ENCODE measurements at regions not wholly inside any gene's neighbourhood (a gene's known extent, or its start where the extent isn't known, plus 50 kb on each side); places are given as distances from the start of the nearest gene placed in this dataset.

DNA sequence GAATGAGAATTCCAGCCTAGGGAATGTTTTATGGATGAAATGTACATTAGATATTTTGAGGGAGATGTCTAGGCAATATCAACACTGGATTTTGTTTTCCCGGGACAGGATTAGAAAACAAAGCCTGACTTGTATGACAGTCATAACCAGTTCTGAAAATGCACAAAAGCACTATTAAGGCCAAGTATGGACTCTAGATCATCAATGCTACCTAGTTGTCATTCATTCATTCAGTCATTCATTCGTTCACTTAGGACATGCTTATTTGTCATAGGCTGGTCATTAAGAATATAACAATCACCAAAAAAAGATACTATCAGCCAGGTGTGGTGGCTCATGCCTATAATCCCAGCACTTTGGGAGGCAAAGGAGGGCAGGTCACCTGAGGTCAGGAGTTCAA is 511.2 kb downstream of the CMPK2 start:
- Mint-ChIP-seq H3K9me3 (ENCODE audit: unreplicated experiment) (no peaks in the 10 kb centered on the region), H3K27me3 (ENCODE audit: insufficient read depth, unreplicated experiment) (no peaks in the 10 kb centered on the region), H3K4me3 (ENCODE audit: unreplicated experiment) (no peak overlapping the region), H3K27ac (ENCODE audit: low read depth, unreplicated experiment) (no peak overlapping the region), H3K4me1 (ENCODE audit: insufficient read depth, unreplicated experiment) (peaks cover 5% of the 10 kb centered on the region), H3K36me3 (ENCODE audit: insufficient read depth, unreplicated experiment) (no peaks in the 10 kb centered on the region)
- CTCF ChIA-PET, result interaction anchor here (0.6 to 1.2 kb wide), 2 partner anchors 12 to 15 kb away, joined by 3 read pairs; no protein-coding TSS in a partner anchor
- intact Hi-C loops (cut with micrococcal nuclease), result loop anchor here (5.0 kb wide), 1 partner anchor 473 kb away; no protein-coding TSS in a partner anchor
- no TSS peak for BruUV-seq (replicated peaks)
- no peak for TF ChIP-seq CTCF (IDR thresholded peaks at IDR 0.05; ENCODE audit: unreplicated experiment)
- POLR2A ChIA-PET, result no interaction called here
- no peak for DNase-seq (ENCODE audit: unreplicated experiment)

GRCh38 chr2:6355886-6356761 is 509.6 kb downstream of the CMPK2 start:
- no peak for DNase-seq (ENCODE audit: unreplicated experiment)
- H3K4me1 Mint-ChIP-seq (ENCODE audit: insufficient read depth, unreplicated experiment), result peaks cover 12% of the 10 kb centered on the region
- intact Hi-C loops (cut with micrococcal nuclease), result no loop called here
- H3K9me3 Mint-ChIP-seq (ENCODE audit: unreplicated experiment), result no peaks in the 10 kb centered on the region
- no peak overlapping the region for H3K27ac Mint-ChIP-seq (ENCODE audit: low read depth, unreplicated experiment)
- BruUV-seq (replicated peaks), result no TSS peak
- no peaks in the 10 kb centered on the region for H3K27me3 Mint-ChIP-seq (ENCODE audit: insufficient read depth, unreplicated experiment)
- TF ChIP-seq CTCF (IDR thresholded peaks at IDR 0.05; ENCODE audit: unreplicated experiment), result no peak
- H3K36me3 Mint-ChIP-seq (ENCODE audit: insufficient read depth, unreplicated experiment), result no peaks in the 10 kb centered on the region
- ChIA-PET POLR2A (no interaction called here), CTCF (interaction anchor here (0.8 kb wide), 1 partner anchor 95 kb away, joined by 4 read pairs; no protein-coding TSS in a partner anchor)
- H3K4me3 Mint-ChIP-seq (ENCODE audit: unreplicated experiment), result no peak overlapping the region

DNA sequence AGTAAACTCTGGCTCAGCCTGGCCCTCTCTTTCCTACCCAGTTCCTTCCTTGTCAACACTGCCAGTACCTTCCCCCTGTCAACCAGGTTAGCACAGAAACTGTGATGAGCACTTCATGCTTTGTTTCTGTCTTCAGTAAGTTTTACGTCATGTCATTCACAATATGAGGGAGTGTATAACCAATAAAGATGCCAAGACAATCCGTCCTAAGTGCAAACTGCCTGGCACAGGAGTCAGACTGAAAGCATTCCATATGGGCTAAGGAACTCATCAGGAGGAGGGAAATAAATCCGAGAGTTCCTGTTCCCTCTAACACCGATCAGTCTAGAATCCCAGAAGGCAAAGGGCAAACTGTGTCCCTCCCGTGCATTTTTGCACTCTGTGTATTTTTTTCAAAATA is 507.2 kb downstream of the CMPK2 start:
- CTCF ChIA-PET, result no interaction called here
- H3K36me3 Mint-ChIP-seq (ENCODE audit: insufficient read depth, unreplicated experiment), result no peaks in the 10 kb centered on the region
- peaks cover 7% of the 10 kb centered on the region for H3K9me3 Mint-ChIP-seq (ENCODE audit: unreplicated experiment)
- intact Hi-C loops (cut with micrococcal nuclease), result no loop called here
- H3K4me3 Mint-ChIP-seq (ENCODE audit: unreplicated experiment), result no peak overlapping the region
- POLR2A ChIA-PET, result no interaction called here
- no peaks in the 10 kb centered on the region for H3K27me3 Mint-ChIP-seq (ENCODE audit: insufficient read depth, unreplicated experiment)
- no peak for DNase-seq (ENCODE audit: unreplicated experiment)
- no peak overlapping the region for H3K27ac Mint-ChIP-seq (ENCODE audit: low read depth, unreplicated experiment)
- BruUV-seq (replicated peaks), result no TSS peak
- peaks cover 12% of the 10 kb centered on the region for H3K4me1 Mint-ChIP-seq (ENCODE audit: insufficient read depth, unreplicated experiment)
- TF ChIP-seq CTCF (IDR thresholded peaks at IDR 0.05; ENCODE audit: unreplicated experiment), result no peak

- no peak overlapping the region for H3K4me3 Mint-ChIP-seq (ENCODE audit: unreplicated experiment)
- no peak overlapping the region for H3K27ac Mint-ChIP-seq (ENCODE audit: low read depth, unreplicated experiment)
- intact Hi-C loops (cut with micrococcal nuclease), result no loop called here
- H3K36me3 Mint-ChIP-seq (ENCODE audit: insufficient read depth, unreplicated experiment), result no peaks in the 10 kb centered on the region
- BruUV-seq (replicated peaks), result no TSS peak
- no peak for DNase-seq (ENCODE audit: unreplicated experiment)
- TF ChIP-seq CTCF (IDR thresholded peaks at IDR 0.05; ENCODE audit: unreplicated experiment), result no peak
- ChIA-PET CTCF (no interaction called here), POLR2A (no interaction called here)
- H3K4me1 Mint-ChIP-seq (ENCODE audit: insufficient read depth, unreplicated experiment), result peaks cover 12% of the 10 kb centered on the region
- H3K9me3 Mint-ChIP-seq (ENCODE audit: unreplicated experiment), result peaks cover 7% of the 10 kb centered on the region
- H3K27me3 Mint-ChIP-seq (ENCODE audit: insufficient read depth, unreplicated experiment), result no peaks in the 10 kb centered on the region
Measured at GRCh38 chr2:6358985-6359384, 506.7 kb downstream of the CMPK2 start.

Measured in MCF 10A (cell line).